GM19351 (cell line): ENCODE measurements at regions not wholly inside any gene's neighbourhood (a gene's known extent, or its start where the extent isn't known, plus 50 kb on each side); places are given as distances from the start of the nearest gene placed in this dataset.

ENCODE experiments used
- ATAC-seq: cut with Tn5 transposase; IDR thresholded peaks from one replicate; pipeline ENCODE4 v1.9.1; 2021; ENCODE audit warnings: mild to moderate bottlenecking, moderate library complexity; ENCODE audit not compliant: unreplicated experiment

DNA sequence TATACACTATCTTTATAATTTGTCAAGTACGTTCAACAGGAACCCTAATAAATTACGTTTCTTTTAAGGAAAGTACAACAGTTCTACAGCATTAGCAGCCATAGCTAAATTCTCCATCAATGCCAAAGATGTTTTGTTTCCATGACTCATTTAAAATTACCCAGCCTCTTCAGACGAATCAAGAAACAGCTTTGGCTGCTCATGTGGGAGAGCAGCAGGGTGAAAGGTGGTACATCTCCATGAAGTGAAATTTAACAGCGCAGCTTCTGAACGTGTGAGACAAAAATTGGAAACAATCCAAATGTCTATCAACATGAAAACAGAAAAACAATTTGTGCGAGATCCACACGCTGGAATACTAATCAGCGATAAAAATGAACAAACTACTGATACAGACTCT is 327.3 kb upstream of the CDH6 start:
- ATAC-seq = no peak

DNA sequence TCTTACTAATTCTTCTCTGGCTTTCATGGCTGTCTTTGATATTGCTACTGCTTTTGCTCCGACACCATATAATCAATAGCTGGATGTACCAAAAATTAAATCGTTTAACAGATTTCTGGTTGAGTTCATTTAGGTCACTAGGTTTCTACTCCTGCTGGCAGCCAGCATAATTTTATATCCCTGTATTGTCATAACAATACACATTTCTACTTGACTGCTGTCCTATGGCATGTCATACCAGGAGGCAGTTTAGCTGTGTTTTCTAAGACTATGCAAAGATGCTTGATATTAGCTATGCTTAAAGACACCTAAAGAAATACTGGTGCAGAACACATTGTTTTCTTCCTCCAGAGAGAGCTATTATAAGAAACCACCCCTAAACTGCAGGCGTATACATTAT is 337.2 kb upstream of the CDH6 start:
- ATAC-seq = no peak

- no peak for ATAC-seq
Measured at GRCh38 chr5:30853158-30853557, 340.3 kb upstream of the CDH6 start.

GRCh38 chr5:30850866-30851265 is 342.6 kb upstream of the CDH6 start:
- no peak for ATAC-seq

- no peak for ATAC-seq
Measured at GRCh38 chr5:30849931-30850710, 343.4 kb upstream of the CDH6 start.

GRCh38 chr5:30846171-30846570 is 347.3 kb upstream of the CDH6 start:
- no peak for ATAC-seq

DNA sequence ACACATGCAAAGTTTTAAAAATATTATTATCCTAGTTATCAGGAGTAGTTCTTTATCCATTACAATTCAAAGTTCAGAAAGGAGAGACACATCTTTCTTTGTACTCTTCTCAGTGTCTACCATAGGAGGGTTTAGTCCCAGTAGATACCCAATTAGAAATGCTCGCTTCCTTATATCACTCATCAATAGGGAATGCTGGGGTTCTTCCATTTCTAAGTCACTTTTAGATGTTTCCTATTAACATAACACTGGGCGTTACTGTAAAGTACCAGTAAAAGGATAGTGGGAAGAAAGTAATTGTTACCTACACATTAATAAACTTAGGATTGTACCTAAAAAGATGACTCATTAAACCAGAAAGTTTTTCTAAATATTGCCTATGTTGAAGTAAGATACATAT is 348.3 kb upstream of the CDH6 start:
- no peak for ATAC-seq

- ATAC-seq = no peak
Measured at GRCh38 chr5:30843541-30843940, 349.9 kb upstream of the CDH6 start.

GRCh38 chr5:30839956-30840355 is 353.5 kb upstream of the CDH6 start:
- no peak for ATAC-seq

DNA sequence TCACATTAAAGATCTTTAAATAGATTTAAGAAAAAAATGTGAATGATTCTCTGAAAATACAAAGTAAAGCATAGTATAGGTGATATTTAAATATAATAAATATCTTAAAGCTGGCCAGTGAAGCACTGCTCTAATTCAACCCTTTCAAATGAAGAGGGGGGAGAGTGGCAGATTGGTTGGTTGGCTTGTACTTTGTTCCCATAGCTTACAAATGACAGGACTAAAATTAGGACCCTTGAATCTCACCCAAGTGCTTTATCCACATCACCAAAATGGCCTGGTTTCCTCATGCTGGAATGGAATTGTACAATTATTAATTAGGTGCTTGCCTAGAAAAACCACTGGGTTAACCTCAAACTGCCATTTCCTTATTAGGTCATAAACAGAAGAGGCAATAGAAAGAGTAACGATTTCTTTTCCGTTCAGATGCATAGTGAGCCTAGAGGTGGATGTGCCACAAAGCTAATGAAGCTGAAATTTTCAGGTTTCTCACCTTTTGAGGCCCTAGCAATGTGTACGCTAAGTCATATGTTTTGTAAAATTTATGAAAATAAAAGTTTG is 354.5 kb upstream of the CDH6 start:
- no peak for ATAC-seq

DNA sequence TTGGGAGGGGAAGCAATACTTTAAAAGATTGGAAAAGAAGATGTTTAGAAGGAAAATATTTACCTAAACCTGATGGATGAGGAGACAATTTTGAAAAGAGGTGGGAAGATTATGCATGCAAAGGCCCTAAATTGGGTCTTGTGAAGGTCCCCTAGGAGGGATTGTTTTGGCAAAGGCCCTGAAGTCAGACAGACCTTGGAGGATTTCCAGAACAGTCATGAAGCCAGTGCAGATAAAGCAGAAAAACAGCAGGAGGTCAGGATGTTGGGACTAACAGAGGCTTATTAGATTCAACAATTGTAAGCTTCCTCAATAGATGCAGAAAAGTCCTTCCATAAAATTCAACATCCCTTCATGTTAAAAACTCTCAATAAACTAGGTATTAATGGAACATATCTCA is 361.0 kb upstream of the CDH6 start:
- no peak for ATAC-seq

GRCh38 chr5:30831605-30832004 is 361.9 kb upstream of the CDH6 start:
- no peak for ATAC-seq

DNA sequence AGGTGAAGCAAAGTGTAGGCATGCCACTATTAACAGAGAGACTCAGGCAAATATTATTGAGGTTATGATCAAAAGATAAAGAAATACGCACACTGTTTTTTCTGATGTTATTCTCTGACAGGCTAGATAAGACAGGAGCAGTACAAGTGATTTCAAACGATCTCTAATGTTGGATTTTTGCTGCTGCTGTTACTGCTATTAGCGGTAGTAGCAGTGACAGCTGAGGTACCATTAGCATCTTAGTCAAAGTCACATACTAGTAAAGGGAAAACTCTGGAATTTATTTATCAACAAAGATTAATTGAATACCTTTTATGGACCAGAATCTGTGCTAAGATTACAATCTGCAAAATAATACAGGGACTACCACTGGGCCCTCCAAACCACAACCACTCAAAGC is 362.4 kb upstream of the CDH6 start:
- no peak for ATAC-seq

- no peak for ATAC-seq
Measured at GRCh38 chr5:30811298-30811697, 382.2 kb upstream of the CDH6 start.

DNA sequence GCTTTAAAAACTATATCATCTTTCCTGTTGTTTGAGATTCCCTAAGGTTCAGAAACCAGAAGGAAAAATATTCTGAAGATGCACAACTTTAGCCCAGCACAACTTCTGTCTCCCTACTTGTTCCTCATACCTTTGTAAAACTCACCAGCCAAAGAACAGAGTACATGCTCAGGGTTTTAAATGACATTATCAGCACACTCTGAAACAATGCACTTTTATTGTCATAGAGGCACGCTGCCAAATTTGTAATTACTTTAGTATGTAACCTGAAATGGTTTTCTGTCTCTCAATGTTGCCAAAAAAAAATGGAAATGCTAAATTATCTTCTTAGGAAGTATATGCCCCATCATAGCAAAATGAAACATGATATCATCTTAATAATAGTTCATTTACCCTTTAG is 383.6 kb upstream of the CDH6 start:
- no peak for ATAC-seq

- no peak for ATAC-seq
Measured at GRCh38 chr5:30808996-30809395, 384.5 kb upstream of the CDH6 start.

DNA sequence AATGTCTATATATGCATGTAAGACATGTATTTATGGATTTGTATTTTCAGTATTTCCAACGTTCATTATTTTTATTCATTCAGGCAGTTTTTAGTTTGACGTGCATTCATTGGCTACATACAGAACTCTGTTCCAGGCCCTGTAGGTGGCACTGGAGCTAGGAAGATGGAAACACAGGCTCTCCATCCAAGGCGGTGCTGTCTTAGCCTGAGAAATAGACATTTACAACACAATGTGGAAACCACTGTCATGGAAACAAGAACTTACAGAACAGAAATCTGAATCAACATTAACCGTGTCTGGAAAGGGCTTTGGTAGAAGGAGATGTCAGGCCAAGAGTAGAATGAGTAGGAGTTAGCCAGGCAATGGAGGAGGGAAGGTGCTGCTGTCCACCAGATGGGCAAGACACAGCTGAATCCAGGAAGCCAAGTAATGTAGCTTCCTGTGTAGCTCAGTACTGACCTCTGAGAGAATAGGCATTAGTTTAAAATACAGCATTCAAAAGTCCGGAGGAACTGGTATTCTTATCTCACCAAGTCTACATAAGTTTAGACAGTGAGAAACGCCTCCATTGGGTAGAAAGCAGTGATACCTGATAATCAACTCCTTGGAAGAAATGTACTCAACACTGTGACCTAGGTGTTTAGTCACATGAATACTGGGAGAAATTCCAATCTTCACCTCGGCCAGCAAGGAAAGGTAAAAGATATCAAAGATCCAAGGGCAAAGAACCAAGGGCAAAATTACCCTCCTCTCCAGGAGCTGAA is 388.6 kb upstream of the CDH6 start:
- no peak for ATAC-seq

- no peak for ATAC-seq
Measured at GRCh38 chr5:30802961-30803705, 390.4 kb upstream of the CDH6 start.

DNA sequence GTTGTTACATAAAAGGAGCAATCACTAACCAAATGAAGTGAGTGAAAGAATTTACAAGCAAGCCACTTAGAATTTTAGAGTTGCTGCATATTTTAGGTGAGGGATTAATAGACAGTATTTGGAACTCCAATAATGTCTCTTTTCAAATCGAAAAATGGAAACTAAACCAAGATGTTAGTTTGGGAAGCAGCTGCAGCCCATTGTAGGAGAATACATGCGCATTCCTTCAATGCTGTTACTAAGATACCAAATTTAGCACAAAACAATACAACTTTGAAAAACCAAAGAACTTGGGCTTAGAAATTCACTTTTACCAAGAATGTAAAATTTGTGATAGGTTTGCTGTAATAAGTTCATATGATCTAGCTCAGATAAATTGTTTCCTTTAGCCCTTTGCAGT is 411.8 kb upstream of the CDH6 start:
- ATAC-seq = no peak

- no peak for ATAC-seq
Measured at GRCh38 chr5:30768056-30768690, 425.3 kb upstream of the CDH6 start.

GRCh38 chr5:30765706-30766105 is 427.8 kb upstream of the CDH6 start:
- no peak for ATAC-seq
